Naive thymus-derived CD8-positive, alpha-beta T cell (primary cell): ENCODE measurements at regions not wholly inside any gene's neighbourhood (a gene's known extent, or its start where the extent isn't known, plus 50 kb on each side); places are given as distances from the start of the nearest gene placed in this dataset.

Experiments used
- ATAC-seq, 2 donors: fragments of 150-1000 bp; cut with Tn5 transposase in 1 of 2; sonication (Bioruptor Pico), chemical (Tn5 transposase) in 1 of 2; 1 replicate in 1 of 2; 2 replicates in 1 of 2; pipeline ENCODE4 v1.10.0; 2021; ENCODE audit warnings: mild to moderate bottlenecking in 2 of 2, moderate library complexity in 2 of 2
- POLR2A ChIA-PET: fragments of 350-600 bp; sonication (Branson Sonifier 250); formaldehyde crosslinking; loops from one replicate; lab custom pipeline; 2021; ENCODE audit warnings: antibody characterized with exemption; lab: Charles Lee
- DNase-seq, 10 donors: peaks; one replicate each; pipeline versions ENCODE4 v3.0.0 to v3.0.0-alpha.2; 2020 to 2022
- H3K27ac Mint-ChIP-seq, 10 donors: one replicate each; pipeline ENCODE4 v1.8.0; 2020 to 2022; ENCODE audit warnings: mild to moderate bottlenecking in 10 of 10, mixed read lengths in 10 of 10, moderate library complexity in 4 of 10, inconsistent platforms in 1 of 10
- H3K27me3 Mint-ChIP-seq, 5 donors: one replicate each; pipeline ENCODE4 v1.8.0; 2021 to 2022; ENCODE audit warnings: mixed read lengths in 5 of 5
- H3K36me3 Mint-ChIP-seq, 3 donors: one replicate each; pipeline ENCODE4 v1.8.0; 2020 to 2022; ENCODE audit warnings: mixed read lengths in 3 of 3, mild to moderate bottlenecking in 2 of 3, inconsistent platforms in 1 of 3
- H3K4me1 Mint-ChIP-seq, 4 donors: one replicate each; pipeline ENCODE4 v1.8.0; 2021 to 2022; ENCODE audit warnings: mixed read lengths in 4 of 4
- H3K4me3 Mint-ChIP-seq, 10 donors: one replicate each; pipeline ENCODE4 v1.8.0; 2020 to 2022; ENCODE audit warnings: mild to moderate bottlenecking in 10 of 10, mixed read lengths in 10 of 10, moderate library complexity in 6 of 10, inconsistent platforms in 1 of 10
- H3K9me3 Mint-ChIP-seq, 9 donors: one replicate each; pipeline ENCODE4 v1.8.0; 2020 to 2022; ENCODE audit warnings: mixed read lengths in 9 of 9, mild to moderate bottlenecking in 3 of 9, inconsistent platforms in 1 of 9, moderate library complexity in 1 of 9

DNA sequence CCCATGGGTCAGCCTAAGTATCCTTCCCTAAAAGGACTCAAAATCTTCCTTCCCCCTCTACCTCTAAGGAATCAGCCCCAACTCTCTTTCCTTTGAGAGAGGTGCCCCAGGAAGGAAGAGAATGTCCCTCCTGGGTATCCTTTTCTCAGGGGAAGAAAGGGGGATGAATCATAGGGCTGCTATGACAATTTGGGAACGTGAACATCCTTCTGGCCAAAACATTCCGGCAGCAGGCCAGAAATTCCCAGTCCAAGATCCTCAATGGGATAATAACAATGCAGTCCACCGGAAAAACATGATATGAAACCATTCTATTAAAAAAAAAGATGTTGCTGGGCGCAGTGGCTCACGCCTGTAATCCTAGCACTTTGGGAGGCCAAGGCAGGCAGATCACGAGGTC, 50.8 kb upstream of the CACNA2D3 start:
- POLR2A ChIA-PET: no interaction called here
- H3K27me3 Mint-ChIP-seq: peaks cover 0 to 14% (median 4%) of the 10 kb centered on the region in 5 donors
- H3K36me3 Mint-ChIP-seq: peaks cover 0 to 13% (median 0%) of the 10 kb centered on the region in 3 donors
- H3K4me1 Mint-ChIP-seq: no peaks in the 10 kb centered on the region
- H3K27ac Mint-ChIP-seq: no peak overlapping the region
- peaks cover 8 to 29% (median 24%) of the 10 kb centered on the region in 9 donors for H3K9me3 Mint-ChIP-seq
- no peak overlapping the region for H3K4me3 Mint-ChIP-seq
- DNase-seq (no peak), ATAC-seq (no peak)

DNA sequence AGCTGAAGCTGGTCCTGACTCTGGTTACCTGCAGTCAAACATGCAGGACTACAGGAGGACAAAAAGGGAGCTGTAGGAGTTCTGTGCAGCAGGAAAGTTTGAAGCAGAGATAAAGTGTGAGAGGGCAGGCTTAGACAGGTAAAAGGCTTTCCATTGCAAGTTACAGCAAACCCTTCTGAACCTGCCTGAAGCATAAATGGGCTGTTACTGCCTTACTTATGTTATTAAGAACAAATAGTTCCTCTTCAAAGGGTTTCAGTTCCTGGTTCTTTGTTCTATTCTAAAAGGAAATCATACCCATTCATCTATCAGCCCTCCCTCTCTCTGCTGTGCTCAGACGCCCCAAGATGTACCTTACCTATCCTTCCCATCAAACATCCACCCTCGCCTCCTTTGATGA, 52.4 kb upstream of the CACNA2D3 start:
- ATAC-seq (no peak), DNase-seq (no peak)
- Mint-ChIP-seq H3K27ac (no peak overlapping the region), H3K27me3 (peaks cover 2 to 21% (median 10%) of the 10 kb centered on the region in 5 donors), H3K9me3 (peaks cover 8 to 26% (median 20%) of the 10 kb centered on the region in 9 donors), H3K4me3 (no peak overlapping the region), H3K4me1 (no peaks in the 10 kb centered on the region), H3K36me3 (peaks cover 0 to 13% (median 0%) of the 10 kb centered on the region in 3 donors)
- POLR2A ChIA-PET: no interaction called here

DNA sequence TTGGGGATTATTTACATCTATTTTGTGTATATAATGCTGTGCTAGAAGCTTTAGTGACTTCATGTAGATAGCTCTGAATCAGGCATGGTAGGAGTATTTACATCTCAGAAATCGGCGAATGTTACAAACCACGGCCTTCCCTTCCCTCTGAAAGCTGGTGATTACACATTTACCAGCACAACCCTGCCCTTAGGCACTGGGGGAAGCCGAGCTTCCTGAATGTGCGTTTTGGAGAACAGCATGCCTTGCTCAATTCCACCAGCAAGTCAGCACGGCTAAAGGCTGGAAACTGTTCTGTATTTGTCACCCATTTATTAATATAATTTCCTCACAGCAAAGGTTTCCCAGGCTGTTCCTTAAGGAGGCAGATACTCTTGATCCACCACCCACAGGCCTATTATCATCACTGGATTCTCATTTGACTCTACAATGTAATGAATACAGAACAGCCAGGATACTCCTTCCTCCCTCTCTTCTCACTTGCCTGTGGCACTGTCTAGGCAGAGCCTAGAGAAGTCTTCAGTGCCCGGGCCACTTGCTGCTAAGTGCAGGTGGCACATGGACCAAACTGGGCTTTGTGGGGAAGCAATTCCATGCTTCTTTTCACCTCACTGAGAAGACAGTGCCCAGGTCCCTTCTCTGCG, 55.2 kb upstream of the CACNA2D3 start:
- Mint-ChIP-seq H3K4me3 (no peak overlapping the region), H3K27ac (no peak overlapping the region)

DNA sequence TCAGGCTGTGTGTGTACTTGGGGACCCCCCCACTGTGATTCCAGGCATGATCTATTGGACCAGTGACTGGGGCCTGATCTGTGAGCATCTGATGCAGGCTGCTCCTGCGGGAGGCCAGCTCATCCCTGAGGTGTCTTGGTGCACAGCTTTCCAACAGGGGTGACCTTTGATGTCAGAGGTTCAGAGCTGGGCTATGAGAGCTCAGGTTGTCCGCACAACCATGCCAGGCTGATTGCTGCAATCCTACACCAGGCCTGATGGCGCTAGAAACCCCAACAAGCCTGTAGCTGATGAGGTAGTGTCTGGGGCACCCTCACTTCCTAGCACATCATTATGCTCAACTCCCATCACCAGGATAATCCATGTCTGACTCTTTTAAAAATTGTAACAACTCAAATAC, 56.1 kb upstream of the CACNA2D3 start:
- DNase-seq (no peak), ATAC-seq (no peak)
- Mint-ChIP-seq H3K9me3 (peaks cover 5 to 23% (median 17%) of the 10 kb centered on the region in 9 donors), H3K27me3 (peaks cover 5 to 30% (median 20%) of the 10 kb centered on the region in 5 donors), H3K4me3 (no peak overlapping the region), H3K4me1 (no peaks in the 10 kb centered on the region), H3K36me3 (peaks cover 0 to 13% (median 0%) of the 10 kb centered on the region in 3 donors), H3K27ac (no peak overlapping the region)
- POLR2A ChIA-PET: no interaction called here

More for the DNA sequence above, 55.2 kb upstream of the CACNA2D3 start:
- Mint-ChIP-seq H3K9me3 (peaks cover 7 to 26% (median 20%) of the 10 kb centered on the region in 9 donors), H3K36me3 (peaks cover 0 to 13% (median 0%) of the 10 kb centered on the region in 3 donors), H3K27me3 (peaks cover 5 to 27% (median 18%) of the 10 kb centered on the region in 5 donors), H3K4me1 (no peaks in the 10 kb centered on the region)
- POLR2A ChIA-PET: no interaction called here
- ATAC-seq (no peak), DNase-seq (no peak)

DNA sequence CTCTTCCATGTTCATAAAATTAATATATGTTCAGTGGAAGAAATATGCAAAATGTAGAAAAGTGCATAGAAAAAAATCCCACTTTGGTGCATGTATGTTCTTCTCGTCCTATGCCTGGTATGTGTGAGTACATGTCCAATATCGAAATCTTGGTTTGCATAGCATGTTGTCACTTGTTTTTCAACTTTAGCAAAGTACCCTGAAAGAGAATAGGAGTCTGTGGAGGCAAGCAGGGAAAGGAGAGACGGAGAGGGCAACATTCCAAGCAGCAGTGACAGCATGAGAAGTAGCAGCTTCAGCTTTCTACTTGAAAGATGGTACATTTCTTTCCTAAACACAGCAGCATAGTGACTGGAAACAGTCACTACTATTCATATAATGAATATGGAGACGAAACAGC, 56.8 kb upstream of the CACNA2D3 start:
- H3K9me3 Mint-ChIP-seq: peaks cover 2 to 17% (median 12%) of the 10 kb centered on the region in 9 donors
- H3K4me1 Mint-ChIP-seq: no peaks in the 10 kb centered on the region
- H3K4me3 Mint-ChIP-seq: no peak overlapping the region
- POLR2A ChIA-PET: no interaction called here
- ATAC-seq (no peak), DNase-seq (no peak)
- peaks cover 5 to 25% (median 20%) of the 10 kb centered on the region in 5 donors for H3K27me3 Mint-ChIP-seq
- peaks cover 0 to 8% (median 0%) of the 10 kb centered on the region in 3 donors for H3K36me3 Mint-ChIP-seq
- no peak overlapping the region for H3K27ac Mint-ChIP-seq

DNA sequence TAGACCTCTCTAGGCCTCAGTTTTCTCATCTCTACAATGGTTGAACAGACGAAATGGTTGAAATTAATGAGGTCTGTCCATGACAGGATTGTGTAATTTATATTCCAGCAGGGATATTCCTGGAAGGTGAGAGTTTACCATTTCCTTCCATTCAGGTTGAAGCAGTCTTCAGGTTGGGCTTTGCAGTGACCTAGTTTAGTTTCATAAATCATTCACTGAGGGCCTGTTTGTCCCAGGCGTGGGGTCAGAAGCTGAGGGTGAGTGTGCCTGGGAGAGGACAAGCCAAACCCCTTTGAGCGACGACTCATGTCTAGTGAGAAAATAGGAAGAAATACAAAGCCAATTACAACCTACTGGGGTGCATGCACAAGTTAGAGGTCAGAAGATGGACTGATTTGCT, 57.2 kb upstream of the CACNA2D3 start:
- Mint-ChIP-seq H3K4me3 (no peak overlapping the region), H3K4me1 (no peaks in the 10 kb centered on the region), H3K27me3 (peaks cover 5 to 22% (median 20%) of the 10 kb centered on the region in 5 donors), H3K9me3 (peaks cover 1 to 12% (median 7%) of the 10 kb centered on the region in 9 donors), H3K36me3 (peaks cover 0 to 3% (median 0%) of the 10 kb centered on the region in 3 donors), H3K27ac (no peak overlapping the region)
- DNase-seq: no peak
- ATAC-seq: no peak
- POLR2A ChIA-PET: no interaction called here

DNA sequence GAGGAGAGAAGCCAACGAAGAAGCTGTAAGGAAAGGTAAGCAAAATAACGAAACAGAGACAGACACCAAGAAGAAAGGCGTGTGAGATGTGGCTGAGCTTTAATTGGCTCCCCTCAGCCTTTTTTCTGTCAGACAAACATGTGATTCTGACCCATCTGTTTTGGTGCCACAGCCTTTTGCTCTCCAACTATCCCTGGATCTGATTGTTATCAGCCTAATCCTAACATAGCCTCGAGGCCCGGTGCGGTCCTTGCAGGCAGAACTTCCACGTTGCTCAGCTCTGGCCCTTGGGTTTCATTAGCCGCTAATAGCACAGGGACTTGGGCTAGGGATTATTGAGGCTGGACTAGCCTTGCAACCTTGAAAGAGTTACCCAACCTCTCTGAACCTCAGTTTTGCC, 57.9 kb upstream of the CACNA2D3 start:
- Mint-ChIP-seq H3K27ac (no peak overlapping the region), H3K4me1 (no peaks in the 10 kb centered on the region), H3K9me3 (peaks cover 0 to 7% (median 1%) of the 10 kb centered on the region in 9 donors), H3K4me3 (no peak overlapping the region), H3K27me3 (peaks cover 5 to 22% (median 20%) of the 10 kb centered on the region in 5 donors), H3K36me3 (no peaks in the 10 kb centered on the region)
- POLR2A ChIA-PET: no interaction called here
- ATAC-seq (no peak), DNase-seq (no peak)

DNA sequence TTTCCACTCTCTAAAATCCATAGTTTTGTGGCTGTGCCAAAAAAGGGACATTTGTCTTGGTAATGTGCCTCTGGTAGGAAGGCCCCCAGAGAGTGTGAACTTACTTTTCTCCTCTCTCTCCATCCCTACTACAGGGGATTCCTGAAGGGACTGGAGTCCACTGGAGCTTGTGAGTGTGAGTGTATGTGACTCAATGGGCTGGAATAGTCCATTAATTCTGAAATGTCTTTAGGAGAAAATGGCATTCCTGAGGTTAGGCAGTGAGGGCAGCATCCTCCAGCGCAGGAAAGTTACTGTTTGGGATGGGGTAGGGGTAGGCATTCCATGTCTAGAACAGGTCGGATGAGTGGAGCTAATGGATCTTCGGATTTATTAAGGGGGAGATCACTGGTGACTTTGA, 59.8 kb upstream of the CACNA2D3 start:
- Mint-ChIP-seq H3K4me1 (no peaks in the 10 kb centered on the region), H3K27ac (no peak overlapping the region), H3K27me3 (peaks cover 5 to 22% (median 17%) of the 10 kb centered on the region in 5 donors), H3K36me3 (no peaks in the 10 kb centered on the region), H3K9me3 (no peaks in the 10 kb centered on the region), H3K4me3 (no peak overlapping the region)
- POLR2A ChIA-PET: no interaction called here
- ATAC-seq (no peak), DNase-seq (no peak)

DNA sequence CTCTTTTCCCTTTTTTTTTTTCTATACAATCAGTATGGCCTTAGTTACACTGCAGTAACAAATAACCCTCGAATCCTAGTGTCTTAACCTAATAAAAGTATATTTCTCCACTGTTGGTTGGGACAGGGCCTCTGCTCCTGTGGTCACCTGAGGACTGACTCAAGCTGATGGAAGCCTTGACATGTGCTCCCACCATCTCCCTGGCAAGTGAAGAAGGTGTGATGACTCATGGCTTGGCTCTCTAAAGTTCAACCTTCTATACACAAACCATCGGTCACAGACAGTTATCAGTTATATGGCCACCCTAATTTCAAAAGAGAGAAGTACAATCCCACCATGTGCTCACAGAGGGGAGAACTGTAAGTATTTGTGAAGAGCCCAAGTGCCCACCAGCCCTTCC, 65.8 kb upstream of the CACNA2D3 start:
- ATAC-seq: no peak
- no peaks in the 10 kb centered on the region for H3K4me1 Mint-ChIP-seq
- POLR2A ChIA-PET: no interaction called here
- no peak for DNase-seq
- no peaks in the 10 kb centered on the region for H3K36me3 Mint-ChIP-seq
- H3K27me3 Mint-ChIP-seq: peaks cover 0 to 13% (median 4%) of the 10 kb centered on the region in 5 donors
- no peak overlapping the region for H3K27ac Mint-ChIP-seq
- H3K9me3 Mint-ChIP-seq: peaks cover 0 to 3% (median 0%) of the 10 kb centered on the region in 9 donors
- no peak overlapping the region for H3K4me3 Mint-ChIP-seq

DNA sequence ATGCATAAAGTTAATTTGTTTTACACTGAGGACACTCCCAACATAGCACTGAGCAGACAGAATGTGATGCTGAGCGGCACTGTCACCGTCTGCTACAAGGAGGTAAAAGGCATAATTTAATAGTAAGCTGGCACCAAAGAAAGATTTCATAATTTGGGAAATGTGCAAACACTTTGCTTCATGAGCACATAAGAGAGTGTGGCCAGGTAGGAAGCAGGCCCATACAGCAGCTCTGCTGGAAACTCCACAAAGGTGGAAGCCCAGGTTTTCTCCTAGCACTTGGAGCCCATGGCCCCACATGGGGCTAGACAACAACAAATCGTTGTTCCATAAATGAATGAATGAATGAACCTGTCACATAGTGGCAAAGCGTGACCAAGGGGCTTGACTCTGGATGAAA, 68.5 kb upstream of the CACNA2D3 start:
- no peak for DNase-seq
- ATAC-seq: no peak
- Mint-ChIP-seq H3K9me3 (peaks cover 0 to 3% (median 0%) of the 10 kb centered on the region in 9 donors), H3K27me3 (peaks cover 0 to 10% (median 4%) of the 10 kb centered on the region in 5 donors), H3K4me1 (no peaks in the 10 kb centered on the region), H3K27ac (no peak overlapping the region), H3K36me3 (no peaks in the 10 kb centered on the region), H3K4me3 (no peak overlapping the region)
- POLR2A ChIA-PET: no interaction called here

DNA sequence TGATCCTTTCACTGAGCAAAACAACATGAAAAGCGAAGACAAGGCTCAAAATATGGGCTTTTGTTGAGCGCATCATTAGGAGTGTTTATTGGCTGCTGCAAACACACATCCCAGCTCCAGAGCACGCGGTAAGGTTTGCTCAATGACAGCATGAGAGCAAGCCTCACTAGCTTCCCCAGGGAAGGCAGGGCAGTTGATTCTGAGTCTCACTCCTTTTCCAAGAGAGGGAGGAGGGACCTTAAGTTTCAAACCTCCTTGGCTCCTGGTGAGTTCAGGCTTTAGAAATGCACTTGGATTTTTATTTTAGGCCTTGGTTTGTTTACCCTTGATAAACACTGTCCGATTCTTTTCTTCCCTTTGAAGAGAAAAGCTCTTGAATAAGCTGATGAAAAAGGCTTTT, 69.1 kb upstream of the CACNA2D3 start:
- ATAC-seq (no peak), DNase-seq (no peak)
- no peak overlapping the region for H3K4me3 Mint-ChIP-seq
- no peaks in the 10 kb centered on the region for H3K36me3 Mint-ChIP-seq
- H3K27me3 Mint-ChIP-seq: peaks cover 0 to 8% (median 4%) of the 10 kb centered on the region in 5 donors
- POLR2A ChIA-PET: no interaction called here
- no peaks in the 10 kb centered on the region for H3K4me1 Mint-ChIP-seq
- H3K27ac Mint-ChIP-seq: no peak overlapping the region
- H3K9me3 Mint-ChIP-seq: peaks cover 0 to 3% (median 0%) of the 10 kb centered on the region in 9 donors

DNA sequence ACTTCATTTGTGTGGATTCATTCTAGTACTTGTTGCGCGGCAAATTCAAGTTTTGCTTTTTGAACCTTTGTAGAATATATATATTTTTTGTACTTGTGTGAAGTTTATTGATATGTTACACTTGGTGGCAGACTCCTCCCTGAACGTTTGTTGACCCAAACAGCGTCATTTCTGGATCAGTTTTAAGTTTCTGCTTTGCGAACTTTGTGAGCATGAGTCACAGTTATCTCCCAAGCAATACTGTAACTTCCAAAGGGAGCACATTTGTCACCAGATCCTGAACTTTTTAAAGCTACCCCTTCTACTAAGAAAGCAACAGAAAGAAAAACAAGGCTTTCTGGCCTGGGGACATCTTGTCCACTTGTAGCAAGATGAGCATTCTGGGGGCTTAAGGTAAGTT, 74.8 kb upstream of the CACNA2D3 start:
- DNase-seq (no peak), ATAC-seq (no peak)
- Mint-ChIP-seq H3K9me3 (no peaks in the 10 kb centered on the region), H3K4me3 (no peak overlapping the region), H3K27ac (no peak overlapping the region), H3K4me1 (no peaks in the 10 kb centered on the region), H3K27me3 (peaks cover 4 to 11% (median 5%) of the 10 kb centered on the region in 5 donors), H3K36me3 (no peaks in the 10 kb centered on the region)
- POLR2A ChIA-PET: no interaction called here

DNA sequence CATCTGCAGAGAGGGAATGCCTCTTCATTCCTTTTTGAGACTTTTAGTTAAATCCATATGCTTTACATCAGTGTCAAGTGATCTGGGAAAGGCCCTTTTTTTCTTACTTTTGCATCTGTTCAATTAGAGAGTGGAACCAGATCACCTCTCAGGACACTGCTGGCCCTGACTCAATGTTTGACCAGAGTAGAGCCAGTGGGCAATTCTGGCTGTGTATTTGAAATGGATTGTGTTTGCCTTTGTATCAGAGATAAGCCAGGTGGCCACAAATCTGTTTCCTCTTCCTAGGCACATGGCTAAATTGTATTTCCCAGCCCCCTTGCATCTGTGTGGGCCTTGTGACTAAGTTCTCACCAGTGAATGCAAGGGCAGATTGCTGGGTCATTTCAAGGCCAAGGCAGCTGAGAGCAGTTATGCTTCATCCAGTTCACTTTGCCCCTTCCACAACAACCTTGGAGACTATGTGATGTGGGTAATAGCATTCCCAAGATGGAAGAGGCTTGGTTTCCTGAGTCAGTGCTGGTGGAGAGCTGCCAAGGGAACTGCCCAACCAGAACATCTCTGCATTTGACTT, 75.6 kb upstream of the CACNA2D3 start:
- POLR2A ChIA-PET: no interaction called here
- DNase-seq: no peak
- Mint-ChIP-seq H3K4me3 (no peak overlapping the region), H3K27ac (no peak overlapping the region), H3K4me1 (no peaks in the 10 kb centered on the region), H3K27me3 (peaks cover 4 to 11% (median 5%) of the 10 kb centered on the region in 5 donors), H3K36me3 (no peaks in the 10 kb centered on the region), H3K9me3 (no peaks in the 10 kb centered on the region)
- no peak for ATAC-seq
